CD4-positive, alpha-beta T cell (primary cell): ENCODE measurements at regions not wholly inside any gene's neighbourhood (a gene's known extent, or its start where the extent isn't known, plus 50 kb on each side); places are given as distances from the start of the nearest gene placed in this dataset.
"Not testable (repeated sequence)": the region's sequence is repeated elsewhere in the genome, so short reads cannot be mapped to it uniquely, and the experiment has no call there.

Experiments used
- ATAC-seq: fragments of 200-7000 bp; cut with Tn5 transposase; one replicate; pipeline ENCODE4 v1.10.0; 2022; ENCODE audit warnings: mild to moderate bottlenecking; ENCODE audit not compliant: poor library complexity
- CTCF ChIA-PET: fragments of 350-600 bp; sonication (Branson Sonifier 250); formaldehyde crosslinking; loops from one replicate; lab custom pipeline; 2021; ENCODE audit warnings: antibody characterized with exemption, inconsistent platforms; lab: Charles Lee
- POLR2A ChIA-PET: fragments of 350-600 bp; sonication (Branson Sonifier 250); formaldehyde crosslinking; loops from one replicate; lab custom pipeline; 2021; ENCODE audit warnings: antibody characterized with exemption, inconsistent platforms; lab: Charles Lee
- DNase-seq, 14 experiments: peaks; one replicate each; pipeline ENCODE4 v3.0.0-alpha.2; 2013 to 2020; ENCODE audit warnings: mixed read lengths in 2 of 14
- H3K27ac ChIP-seq, 2 donors: one replicate each; pipeline versions ENCODE4 v1.5.1 to v1.7.0; 2013; ENCODE audit warnings: low read length in 2 of 2, low read depth in 1 of 2, mild to moderate bottlenecking in 1 of 2
- H3K27me3 ChIP-seq, 2 experiments: 1 replicate in 1 of 2; 2 replicates in 1 of 2; pipeline versions ENCODE4 v1.6.1 to v1.7.0; 2013; ENCODE audit warnings: low read length in 2 of 2, control low read depth in 1 of 2, mild to moderate bottlenecking in 1 of 2, moderate library complexity in 1 of 2; ENCODE audit not compliant: insufficient read depth in 2 of 2, control insufficient read depth in 1 of 2
- H3K36me3 ChIP-seq: one replicate; pipeline ENCODE4 v1.6.1; 2013; ENCODE audit warnings: low read length, control low read depth; ENCODE audit not compliant: insufficient read depth
- H3K4me1 ChIP-seq: one replicate; pipeline ENCODE4 v1.6.1; 2013; ENCODE audit warnings: low read length, control low read depth; ENCODE audit not compliant: insufficient read depth
- H3K4me3 ChIP-seq: one replicate; pipeline ENCODE4 v1.5.1; 2013; ENCODE audit warnings: mild to moderate bottlenecking, low read length, moderate library complexity
- H3K9me3 ChIP-seq, 2 experiments: 1 replicate in 1 of 2; 2 replicates in 1 of 2; pipeline versions ENCODE4 v1.6.1 to v1.7.0; 2013; ENCODE audit warnings: low read length in 2 of 2, mild to moderate bottlenecking in 2 of 2, control low read depth in 1 of 2, moderate library complexity in 1 of 2; ENCODE audit not compliant: control insufficient read depth in 1 of 2, insufficient read depth in 1 of 2
- H3K27ac Mint-ChIP-seq: one replicate; pipeline ENCODE4 v1.8.0; 2020; ENCODE audit warnings: mixed read lengths
- H3K27me3 Mint-ChIP-seq: one replicate; pipeline ENCODE4 v1.8.0; 2021; ENCODE audit warnings: mixed read lengths
- H3K36me3 Mint-ChIP-seq: one replicate; pipeline ENCODE4 v1.8.0; 2021; ENCODE audit warnings: low read depth, mixed read lengths
- H3K4me1 Mint-ChIP-seq: one replicate; pipeline ENCODE4 v1.8.0; 2021; ENCODE audit warnings: low read depth, mixed read lengths
- H3K4me3 Mint-ChIP-seq: one replicate; pipeline ENCODE4 v1.8.0; 2020; ENCODE audit warnings: mild to moderate bottlenecking, mixed read lengths
- H3K9me3 Mint-ChIP-seq: one replicate; pipeline ENCODE4 v1.8.0; 2020; ENCODE audit warnings: mixed read lengths
- intact Hi-C, 2 experiments: fragments of 100-400 bp; cut with DNase I in 1 of 2; cut with micrococcal nuclease in 1 of 2; formaldehyde crosslinking; loops; one replicate each; pipeline versions ENCODE4 v1.15.1 to v1.9.0; 2023 to 2025; cut with DNase I, micrococcal nuclease

- ATAC-seq, intact Hi-C loops, CTCF ChIA-PET, H3K27me3 ChIP-seq, H3K27ac ChIP-seq, H3K27ac Mint-ChIP-seq, H3K4me3 ChIP-seq, H3K9me3 Mint-ChIP-seq, H3K9me3 ChIP-seq, H3K4me1 ChIP-seq, POLR2A ChIA-PET, H3K36me3 Mint-ChIP-seq, H3K36me3 ChIP-seq, H3K4me1 Mint-ChIP-seq, DNase-seq, H3K4me3 Mint-ChIP-seq, H3K27me3 Mint-ChIP-seq: not testable (repeated sequence)
Observed at GRCh38 chr16:88149663-88150062, 198.4 kb downstream of the BANP start.

GRCh38 chr16:88150456-88151128 is 199.4 kb downstream of the BANP start:
- H3K4me1 ChIP-seq, H3K27me3 Mint-ChIP-seq, intact Hi-C loops, CTCF ChIA-PET, H3K4me3 Mint-ChIP-seq, H3K36me3 Mint-ChIP-seq, H3K27ac ChIP-seq, POLR2A ChIA-PET, H3K27me3 ChIP-seq, H3K27ac Mint-ChIP-seq, H3K9me3 ChIP-seq, H3K9me3 Mint-ChIP-seq, ATAC-seq, H3K36me3 ChIP-seq, H3K4me1 Mint-ChIP-seq, H3K4me3 ChIP-seq: not testable (repeated sequence)
- peak in 1 of 14 experiments; percentile 1 for DNase-seq

- H3K9me3 ChIP-seq, H3K36me3 Mint-ChIP-seq, H3K4me1 Mint-ChIP-seq, H3K27ac ChIP-seq, H3K27me3 ChIP-seq, H3K9me3 Mint-ChIP-seq, H3K36me3 ChIP-seq, H3K4me3 Mint-ChIP-seq, H3K4me1 ChIP-seq, intact Hi-C loops, H3K4me3 ChIP-seq, ATAC-seq, CTCF ChIA-PET, H3K27ac Mint-ChIP-seq, POLR2A ChIA-PET, H3K27me3 Mint-ChIP-seq: not testable (repeated sequence)
- peak in 1 of 14 experiments; percentile 28 for DNase-seq
Observed at GRCh38 chr16:88151129-88151499, 199.9 kb downstream of the BANP start.

- CTCF ChIA-PET, intact Hi-C loops, ATAC-seq, H3K36me3 ChIP-seq, POLR2A ChIA-PET, H3K4me3 Mint-ChIP-seq, H3K4me3 ChIP-seq, H3K4me1 ChIP-seq, H3K27ac Mint-ChIP-seq, H3K27me3 ChIP-seq, H3K9me3 ChIP-seq, H3K9me3 Mint-ChIP-seq, H3K4me1 Mint-ChIP-seq, H3K27me3 Mint-ChIP-seq, H3K27ac ChIP-seq, H3K36me3 Mint-ChIP-seq: not testable (repeated sequence)
- DNase-seq: peak in 1 of 14 experiments; percentile 4
Observed at GRCh38 chr16:88151859-88152843, 200.9 kb downstream of the BANP start.

- intact Hi-C loops, H3K27me3 ChIP-seq, H3K4me3 Mint-ChIP-seq, H3K9me3 ChIP-seq, POLR2A ChIA-PET, H3K4me1 Mint-ChIP-seq, H3K4me1 ChIP-seq, H3K9me3 Mint-ChIP-seq, H3K36me3 Mint-ChIP-seq, CTCF ChIA-PET, ATAC-seq, H3K4me3 ChIP-seq, H3K36me3 ChIP-seq, H3K27ac ChIP-seq, H3K27me3 Mint-ChIP-seq, H3K27ac Mint-ChIP-seq: not testable (repeated sequence)
- peak in 1 of 14 experiments; percentile 6 for DNase-seq
Observed at GRCh38 chr16:88152879-88153278, 201.6 kb downstream of the BANP start.

GRCh38 chr16:88153516-88153915 is 202.3 kb downstream of the BANP start:
- POLR2A ChIA-PET, H3K27me3 ChIP-seq, intact Hi-C loops, H3K36me3 ChIP-seq, H3K4me1 Mint-ChIP-seq, H3K9me3 Mint-ChIP-seq, ATAC-seq, H3K27ac Mint-ChIP-seq, H3K27ac ChIP-seq, H3K4me3 Mint-ChIP-seq, H3K4me3 ChIP-seq, H3K36me3 Mint-ChIP-seq, CTCF ChIA-PET, H3K4me1 ChIP-seq, H3K27me3 Mint-ChIP-seq, H3K9me3 ChIP-seq: not testable (repeated sequence)
- DNase-seq: peak in 1 of 14 experiments; percentile 29

GRCh38 chr16:88154886-88155285 is 203.7 kb downstream of the BANP start:
- CTCF ChIA-PET, POLR2A ChIA-PET, H3K9me3 Mint-ChIP-seq, H3K4me3 Mint-ChIP-seq, H3K27ac Mint-ChIP-seq, intact Hi-C loops, H3K27ac ChIP-seq, H3K4me1 Mint-ChIP-seq, H3K4me3 ChIP-seq, H3K27me3 ChIP-seq, H3K27me3 Mint-ChIP-seq, H3K36me3 Mint-ChIP-seq, ATAC-seq, H3K9me3 ChIP-seq, H3K4me1 ChIP-seq, H3K36me3 ChIP-seq: not testable (repeated sequence)
- peak in 1 of 14 experiments; percentile 12 for DNase-seq
